ENCODE measurements at regions not wholly inside any gene's neighbourhood (a gene's known extent, or its start where the extent isn't known, plus 50 kb on each side); places are given as distances from the start of the nearest gene placed in this dataset.

- TF ChIP-seq BCL11A (IDR thresholded peaks at IDR 0.05; ENCODE audit: low read depth in 2 of 2, low read length in 2 of 2) (no peak), NRF1 (IDR thresholded peaks at IDR 0.05; ENCODE audit: low read depth, low read length) (no peak), EZH2 (IDR thresholded peaks at IDR 0.05; ENCODE audit: low read depth, low read length, severe bottlenecking) (no peak), EP300 (IDR thresholded peaks at IDR 0.05; ENCODE audit: borderline replicate concordance in 1 of 2, low read depth in 2 of 2, low read length in 2 of 2) (no peak), MAX (IDR thresholded peaks at IDR 0.05) (no peak), FOSL1 (IDR thresholded peaks at IDR 0.05; ENCODE audit: insufficient read depth, low read depth, low read length) (no peak), ATF2 (IDR thresholded peaks at IDR 0.05; ENCODE audit: low read length) (no peak), CEBPB (IDR thresholded peaks at IDR 0.05; ENCODE audit: low read depth, low read length) (no peak), POU5F1 (IDR thresholded peaks at IDR 0.05; ENCODE audit: low read depth, low read length) (no peak)
Measured at GRCh38 chr6:81853975-81854374, 101.5 kb upstream of the TENT5A start (continued).

Data from H1 (cell line).